GM12892 (cell line): ENCODE measurements at regions not wholly inside any gene's neighbourhood (a gene's known extent, or its start where the extent isn't known, plus 50 kb on each side); places are given as distances from the start of the nearest gene placed in this dataset.

Experiments used
- DNase-seq: peaks from one replicate; pipeline ENCODE4 v3.0.0; 2011; ENCODE audit not compliant: insufficient read length
- FAIRE-seq: peaks from 2 replicates; lab custom pipeline; 2011; peaks lifted over from hg19 to GRCh38; lab: Jason Lieb, UNC
- POLR2A ChIP-seq: IDR thresholded peaks from 2 replicates; pipeline ENCODE4 v1.6.1; 2011; ENCODE audit warnings: low read depth, low read length, control low read depth
- POLR2AphosphoS5 ChIP-seq: IDR thresholded peaks from 2 replicates; pipeline ENCODE4 v1.6.1; 2011; ENCODE audit warnings: low read depth, low read length, control low read depth
- TAF1 ChIP-seq: IDR thresholded peaks from 2 replicates; pipeline ENCODE4 v1.6.1; 2011; ENCODE audit warnings: low read depth, mild to moderate bottlenecking, control low read depth, low read length, borderline replicate concordance

DNA sequence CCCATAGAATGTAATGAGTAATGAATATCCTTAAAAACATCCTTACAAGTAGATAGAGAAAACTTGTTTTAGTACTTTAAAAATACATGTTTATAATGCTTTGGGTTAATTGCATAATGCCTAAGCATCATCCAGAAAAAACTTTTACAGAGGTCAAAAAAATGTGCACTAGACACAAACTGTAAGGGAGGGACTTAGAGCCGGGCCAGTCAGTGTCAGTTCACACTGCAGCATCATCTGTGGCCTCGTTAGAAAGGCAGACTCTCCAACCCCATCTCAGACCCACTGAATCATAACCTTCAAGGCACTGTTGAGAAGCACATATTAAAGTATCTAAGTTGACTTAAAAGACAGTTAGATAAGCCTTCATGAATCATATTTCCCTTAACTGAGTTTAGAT is 230.1 kb upstream of the PRPS1L1 start:
- TF ChIP-seq POLR2A, result no peak
- FAIRE-seq (no peak), DNase-seq (no peak)

GRCh38 chr7:18262058-18262457 is 233.5 kb upstream of the HDAC9 start:
- TF ChIP-seq TAF1 (no peak), POLR2A (no peak), POLR2AphosphoS5 (no peak)
- FAIRE-seq, result no peak
- DNase-seq, result no peak

DNA sequence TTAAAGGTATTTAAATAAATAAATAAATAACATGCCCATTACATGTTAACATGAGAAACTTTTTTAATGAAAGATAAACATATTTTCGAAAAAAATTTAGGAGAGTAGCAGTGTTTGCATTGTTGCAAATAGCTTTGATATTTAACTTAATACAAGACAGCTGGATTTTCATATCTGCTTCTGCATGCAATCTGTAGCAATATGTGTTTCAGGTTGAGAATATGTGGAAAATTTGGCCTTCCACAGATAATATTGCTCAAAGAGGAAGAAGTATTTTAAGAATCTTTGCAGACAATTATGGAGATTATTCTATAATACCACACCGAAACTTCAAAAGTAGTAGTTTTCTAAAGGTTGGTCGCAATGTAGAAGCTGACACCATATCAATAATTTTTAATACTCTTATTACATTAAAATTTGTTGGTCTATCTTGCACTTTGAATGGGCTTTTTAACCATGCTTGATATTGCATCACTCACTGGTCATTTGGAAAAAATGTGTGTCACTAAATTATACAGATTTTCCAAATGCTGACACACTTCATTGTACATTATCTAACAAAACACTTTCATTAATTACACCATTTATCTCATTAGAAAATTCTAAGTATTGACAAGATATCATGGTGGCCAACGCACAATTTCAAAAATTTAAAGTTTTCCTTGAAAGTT is 229.8 kb upstream of the HDAC9 start:
- FAIRE-seq, result no peak
- no peak for DNase-seq
- TF ChIP-seq POLR2A, result no peak
- no peak for TF ChIP-seq TAF1
- TF ChIP-seq POLR2AphosphoS5, result no peak

DNA sequence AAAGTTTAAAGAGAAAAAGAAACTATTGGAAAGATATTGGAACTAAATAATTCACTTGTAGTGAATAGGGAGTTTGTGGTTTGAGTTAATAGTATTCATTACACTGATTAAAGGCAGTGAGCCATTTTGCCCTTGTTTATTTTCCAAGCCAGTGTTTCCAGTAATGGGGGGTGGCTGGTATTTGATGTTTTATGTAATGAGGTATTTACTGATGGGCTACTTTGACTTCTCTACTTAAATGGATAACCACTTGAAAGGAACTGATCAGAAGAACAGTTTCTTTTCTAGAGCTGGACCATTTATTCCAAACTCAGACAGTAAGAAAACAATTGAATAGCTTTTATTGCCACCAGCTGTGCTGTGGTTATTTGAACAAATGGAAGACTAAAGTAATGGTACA is 227.0 kb upstream of the HDAC9 start:
- no peak for TF ChIP-seq POLR2A
- no peak for TF ChIP-seq TAF1
- no peak for TF ChIP-seq POLR2AphosphoS5
- no peak for DNase-seq
- no peak for FAIRE-seq

DNA sequence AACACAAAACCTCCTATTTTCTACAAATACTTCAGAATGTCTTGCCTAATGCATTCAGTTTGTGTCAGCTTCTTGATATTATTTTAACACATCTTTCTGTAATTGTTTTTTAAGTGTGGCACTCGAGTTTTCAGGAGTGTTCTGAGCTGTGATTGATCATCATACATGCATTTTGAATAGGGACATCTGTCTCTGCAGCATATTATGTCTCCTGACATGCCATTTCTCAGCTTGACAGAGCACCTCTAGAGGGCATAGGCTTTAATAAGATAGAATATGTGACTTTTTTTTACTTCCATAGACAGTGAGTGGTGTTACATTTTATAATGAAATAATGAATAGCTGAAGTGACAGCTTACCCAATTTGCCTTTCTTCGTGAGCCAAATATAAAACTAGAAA is 219.2 kb upstream of the HDAC9 start:
- FAIRE-seq (no peak), DNase-seq (no peak)
- no peak for TF ChIP-seq POLR2A
- no peak for TF ChIP-seq POLR2AphosphoS5
- TF ChIP-seq TAF1, result no peak

- no peak for FAIRE-seq
- DNase-seq, result no peak
- TF ChIP-seq TAF1 (no peak), POLR2AphosphoS5 (no peak), POLR2A (no peak)
Measured at GRCh38 chr7:18278316-18278715, 217.2 kb upstream of the HDAC9 start.

DNA sequence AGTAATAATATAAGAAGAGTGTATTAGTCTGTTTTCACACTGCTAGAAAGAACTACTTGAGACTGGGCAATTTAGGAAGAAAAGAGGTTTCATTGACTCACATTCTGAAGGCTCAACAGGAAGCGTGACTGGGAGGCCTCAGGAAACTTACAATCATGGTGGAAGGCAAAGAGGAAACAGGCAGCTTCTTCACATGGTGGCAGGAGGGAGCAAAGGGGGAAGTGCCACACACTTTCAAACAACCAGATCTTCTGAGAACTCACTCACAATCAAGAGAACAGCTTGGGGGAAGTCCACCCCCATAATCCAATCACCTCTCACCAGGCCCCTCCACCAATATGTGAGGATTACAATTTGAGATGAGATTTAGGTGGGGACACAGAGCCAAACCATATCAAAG is 212.5 kb upstream of the HDAC9 start:
- no peak for DNase-seq
- peak; percentile 40 for FAIRE-seq
- TF ChIP-seq POLR2A, result no peak
- TF ChIP-seq TAF1, result no peak
- TF ChIP-seq POLR2AphosphoS5, result no peak

DNA sequence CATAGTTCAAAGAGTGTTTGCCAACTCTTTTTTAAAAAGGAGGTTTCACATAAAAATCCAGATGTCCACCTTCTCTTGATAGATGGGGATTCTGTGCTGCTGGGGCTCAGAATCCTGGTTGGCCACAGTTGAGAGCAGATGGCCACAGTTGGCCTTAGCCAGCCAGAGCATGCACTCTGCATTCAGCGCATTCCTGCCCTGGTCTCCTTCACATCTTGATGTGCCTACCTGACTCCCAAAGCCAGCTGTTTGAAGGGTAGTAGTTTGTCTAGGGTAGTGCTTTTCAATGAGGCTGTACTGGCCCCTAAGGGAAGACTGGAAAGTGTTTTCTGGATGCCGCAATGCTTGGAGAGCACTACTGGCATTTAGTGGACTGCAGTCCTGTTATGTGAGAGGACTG is 208.1 kb upstream of the HDAC9 start:
- TF ChIP-seq POLR2A (no peak), TAF1 (no peak), POLR2AphosphoS5 (no peak)
- DNase-seq (no peak), FAIRE-seq (no peak)

DNA sequence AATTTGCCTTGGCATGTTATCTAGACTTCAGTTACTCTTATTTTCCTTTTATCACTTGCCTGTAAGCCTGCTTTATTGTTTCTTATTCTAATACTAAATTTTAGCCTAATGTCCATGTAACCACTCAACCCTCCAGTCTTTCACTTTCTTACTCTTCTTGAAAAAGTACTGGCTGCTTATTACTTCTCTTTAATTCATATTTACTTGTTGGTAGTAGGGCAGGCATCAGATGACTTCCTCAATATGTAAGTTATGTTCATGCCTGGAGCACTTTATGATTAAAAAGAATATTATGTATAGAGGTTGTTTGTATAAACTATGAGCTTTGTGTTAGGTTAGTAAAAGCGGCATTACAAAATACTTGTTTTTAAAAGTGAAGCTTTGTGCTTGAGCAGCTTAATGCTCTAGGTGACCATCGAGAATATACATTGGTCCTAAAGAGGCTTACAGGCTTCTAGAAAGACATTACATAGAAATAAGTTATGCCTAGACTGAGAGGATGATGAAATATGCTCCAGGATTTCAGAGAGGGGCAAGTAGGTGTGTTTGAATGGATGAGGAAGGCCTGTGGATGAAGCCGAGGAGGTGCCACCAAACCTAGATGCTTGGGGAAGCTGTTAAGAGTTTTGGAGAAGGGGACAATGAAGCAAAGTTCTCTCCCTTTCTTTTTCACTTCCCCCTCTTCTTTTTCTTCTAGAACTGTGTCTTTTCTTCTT is 207.1 kb upstream of the HDAC9 start:
- FAIRE-seq, result no peak
- no peak for TF ChIP-seq TAF1
- no peak for TF ChIP-seq POLR2AphosphoS5
- no peak for TF ChIP-seq POLR2A
- DNase-seq, result no peak

GRCh38 chr7:18289788-18290187 is 205.8 kb upstream of the HDAC9 start:
- DNase-seq (no peak), FAIRE-seq (no peak)
- TF ChIP-seq POLR2AphosphoS5, result no peak
- no peak for TF ChIP-seq TAF1
- no peak for TF ChIP-seq POLR2A

DNA sequence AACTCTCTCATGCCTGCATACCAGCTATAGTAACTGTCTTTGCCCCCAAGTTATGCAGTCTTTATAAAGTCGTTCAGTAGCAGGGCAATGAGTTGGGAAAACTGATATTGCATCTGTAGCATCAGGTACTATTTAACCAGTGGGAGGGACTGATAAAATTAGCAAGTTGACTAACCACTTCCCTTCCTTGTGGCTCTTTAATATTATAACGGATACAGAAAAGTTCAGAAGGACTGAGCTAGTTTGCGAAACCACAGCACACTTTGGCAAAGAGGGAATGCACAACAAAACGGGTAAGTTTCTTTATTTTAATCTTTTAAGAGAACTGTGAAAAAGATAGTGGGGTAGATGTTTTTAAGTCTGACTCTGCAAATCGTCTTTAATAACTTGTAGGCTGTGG is 205.3 kb upstream of the HDAC9 start:
- DNase-seq (no peak), FAIRE-seq (no peak)

DNA sequence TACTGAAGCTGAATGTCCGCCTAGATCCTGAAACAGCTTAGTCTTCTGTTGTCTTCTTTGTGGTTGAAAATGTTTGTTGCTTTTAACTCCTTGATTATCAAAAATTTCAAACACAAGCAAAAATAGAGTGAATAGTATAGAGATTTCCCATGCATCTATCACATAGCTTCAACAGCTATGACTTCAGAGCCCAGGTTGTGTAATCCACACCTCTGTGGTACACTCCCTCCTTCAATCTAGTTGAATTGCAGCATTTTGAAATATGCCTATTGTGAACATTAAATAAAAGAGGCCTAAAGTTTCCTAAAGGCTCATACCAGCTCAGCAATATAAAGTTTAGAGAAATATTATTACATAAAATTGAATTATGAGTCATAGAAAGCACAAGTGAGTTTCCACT is 204.7 kb upstream of the HDAC9 start:
- FAIRE-seq (no peak), DNase-seq (no peak)
- TF ChIP-seq POLR2A (no peak), TAF1 (no peak)

More for the DNA sequence above, 205.3 kb upstream of the HDAC9 start:
- TF ChIP-seq TAF1 (no peak), POLR2A (no peak), POLR2AphosphoS5 (no peak)

GRCh38 chr7:18292584-18292983 is 203.0 kb upstream of the HDAC9 start:
- FAIRE-seq (no peak), DNase-seq (no peak)
- no peak for TF ChIP-seq POLR2A
- no peak for TF ChIP-seq TAF1
- no peak for TF ChIP-seq POLR2AphosphoS5
